Spleen (tissue), 7 donors: ENCODE measurements at regions not wholly inside any gene's neighbourhood (a gene's known extent, or its start where the extent isn't known, plus 50 kb on each side); places are given as distances from the start of the nearest gene placed in this dataset.

ENCODE experiments used
- CTCF ChIP-seq, 11 experiments: fragments of 200-600 bp in 7 of 11; fragments of 450-650 bp in 4 of 11; sonication (generic) in 4 of 11; IDR thresholded peaks in 8 of 11; conservative IDR thresholded peaks in 3 of 11; 1 replicate in 7 of 11; 2 replicates in 4 of 11; pipeline versions ENCODE4 v1.4.0 to v1.8.0; 2016 to 2021; ENCODE audit warnings: antibody characterized with exemption in 11 of 11, inconsistent platforms in 4 of 11, mild to moderate bottlenecking in 1 of 11
- POLR2A ChIP-seq, 3 donors: fragments of 450-650 bp; IDR thresholded peaks; one replicate each; pipeline ENCODE4 v1.5.1; 2017; ENCODE audit warnings: antibody characterized with exemption in 3 of 3, mild to moderate bottlenecking in 1 of 3
- donor health status: DM: no; HTN: no; CAD: no; lungs with moderate emphysema.
- donor health status: DM: no; HTN: no; CAD: no.
- donor health status: DM: no; HTN: no; CAD: no.

GRCh38 chr20:30602424-30602823 is 655.0 kb upstream of the DEFB115 start:
- no peak for TF ChIP-seq CTCF (IDR thresholded peaks at IDR 0.05 in 8 of 11, conservative IDR thresholded peaks at IDR 0.05 in 3 of 11)
- no peak for TF ChIP-seq POLR2A (IDR thresholded peaks at IDR 0.05)
